GM18517 (cell line): ENCODE measurements at regions not wholly inside any gene's neighbourhood (a gene's known extent, or its start where the extent isn't known, plus 50 kb on each side); places are given as distances from the start of the nearest gene placed in this dataset.

Experiments used
- ATAC-seq: cut with Tn5 transposase; IDR thresholded peaks from one replicate; pipeline ENCODE4 v1.9.1; 2021; ENCODE audit warnings: mild to moderate bottlenecking, moderate library complexity; ENCODE audit not compliant: unreplicated experiment

GRCh38 chr5:85813146-85813545, 804.6 kb upstream of the COX7C start:
- ATAC-seq, result no peak

DNA sequence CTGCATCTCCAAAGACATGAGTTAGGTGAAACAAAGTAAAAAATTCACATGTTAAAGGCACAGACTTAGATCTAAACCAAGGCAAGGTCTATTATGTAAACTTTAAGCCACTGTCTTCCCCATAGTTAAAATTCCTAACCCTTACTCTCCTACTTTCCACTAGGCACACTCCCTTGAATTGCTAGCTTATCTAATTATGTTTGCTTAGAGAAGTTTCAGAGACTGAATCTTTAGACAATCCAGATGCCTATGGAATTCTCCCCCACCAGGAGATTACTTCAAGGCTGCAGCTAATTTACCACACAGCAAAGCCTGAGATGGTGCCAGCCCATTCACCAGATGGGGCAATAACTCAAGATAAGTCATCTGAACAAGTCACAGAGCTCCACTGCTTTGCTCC, 803.1 kb upstream of the COX7C start:
- no peak for ATAC-seq

DNA sequence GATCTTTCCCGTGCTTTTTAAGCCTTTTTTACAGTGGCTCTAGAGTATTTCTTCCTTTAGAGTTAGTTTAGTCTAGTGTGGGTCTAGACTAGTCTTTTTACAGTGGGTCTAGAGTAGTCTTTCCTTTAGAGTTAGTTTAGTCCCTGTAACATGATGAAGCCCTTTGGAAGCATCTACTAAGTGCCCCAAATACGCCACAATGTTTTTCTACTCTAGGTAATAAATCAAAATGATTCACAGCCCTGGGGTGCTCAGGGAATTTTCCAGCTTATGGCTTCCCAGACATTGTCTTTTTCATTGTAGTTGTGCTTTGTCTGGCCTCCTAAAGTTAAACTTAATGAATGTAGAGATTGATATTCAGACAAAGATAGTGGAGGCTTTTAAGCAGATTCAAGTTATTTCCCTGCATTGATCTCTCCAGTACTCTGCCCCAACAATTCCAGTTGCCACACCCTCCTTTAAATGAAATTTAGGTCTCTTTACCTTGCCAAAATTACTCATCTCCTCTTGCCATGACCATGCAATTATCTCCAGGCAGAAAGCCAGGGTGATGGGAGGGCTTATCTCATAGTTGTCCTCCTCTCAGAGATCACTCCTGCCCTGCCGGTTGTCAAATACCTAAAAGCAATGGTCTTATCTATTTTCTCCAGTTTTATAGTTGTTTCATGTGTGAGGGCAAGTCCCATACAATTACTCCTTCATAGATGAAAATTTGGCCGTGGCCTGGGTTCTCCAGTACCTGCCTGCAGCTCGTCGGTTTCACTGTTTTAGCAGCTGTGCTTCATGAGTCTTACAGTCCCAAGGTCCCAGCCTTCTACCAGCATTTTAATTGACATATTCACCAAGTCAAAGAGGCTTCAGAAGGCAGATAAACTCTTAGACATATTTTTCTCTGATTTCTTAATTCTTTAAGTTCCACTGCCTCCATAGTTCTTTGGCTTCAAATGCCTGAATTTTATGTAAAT, 794.0 kb upstream of the COX7C start:
- no peak for ATAC-seq

GRCh38 chr5:85838781-85839180, 779.0 kb upstream of the COX7C start:
- no peak for ATAC-seq

DNA sequence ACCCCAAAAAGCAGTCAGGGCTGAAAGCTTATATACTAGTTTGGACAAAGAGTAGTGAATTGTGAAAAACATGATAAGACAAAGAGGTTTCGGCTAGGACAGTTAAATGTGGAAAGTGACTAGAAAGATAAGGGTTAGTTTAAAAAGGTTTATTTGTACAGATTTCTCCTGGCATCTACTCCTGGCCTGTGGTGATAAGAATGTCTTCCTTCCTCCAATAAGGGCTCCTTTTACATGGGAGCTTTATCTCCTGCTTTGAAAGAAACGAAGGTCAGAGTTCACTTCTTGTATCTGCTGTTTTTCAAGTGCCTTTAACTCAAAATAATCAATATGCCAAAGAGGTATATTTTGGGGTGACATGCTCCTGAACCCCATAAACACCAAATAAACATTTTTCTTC, 776.1 kb upstream of the COX7C start:
- ATAC-seq, result no peak

DNA sequence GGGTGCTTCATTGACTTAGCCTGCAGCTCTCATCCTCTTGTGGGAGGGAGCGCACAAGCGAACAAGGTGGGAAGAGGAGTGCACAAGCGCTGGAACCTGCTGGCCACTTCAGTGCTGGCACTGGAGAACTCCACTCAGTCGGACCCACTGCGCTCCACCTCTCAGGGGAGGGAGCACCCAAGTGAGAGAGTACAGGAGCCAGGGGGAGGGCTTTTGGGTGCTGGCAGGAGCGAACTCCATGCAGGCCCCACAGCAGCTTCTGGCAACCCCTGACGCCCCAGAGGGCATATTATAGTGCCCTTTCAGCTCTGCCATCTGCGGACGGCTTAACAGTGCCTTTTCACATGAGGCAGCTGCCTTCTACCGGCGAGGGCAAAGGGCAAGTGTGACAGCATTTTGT, 774.2 kb upstream of the COX7C start:
- ATAC-seq, result no peak

GRCh38 chr5:85849411-85849810, 768.3 kb upstream of the COX7C start:
- no peak for ATAC-seq

DNA sequence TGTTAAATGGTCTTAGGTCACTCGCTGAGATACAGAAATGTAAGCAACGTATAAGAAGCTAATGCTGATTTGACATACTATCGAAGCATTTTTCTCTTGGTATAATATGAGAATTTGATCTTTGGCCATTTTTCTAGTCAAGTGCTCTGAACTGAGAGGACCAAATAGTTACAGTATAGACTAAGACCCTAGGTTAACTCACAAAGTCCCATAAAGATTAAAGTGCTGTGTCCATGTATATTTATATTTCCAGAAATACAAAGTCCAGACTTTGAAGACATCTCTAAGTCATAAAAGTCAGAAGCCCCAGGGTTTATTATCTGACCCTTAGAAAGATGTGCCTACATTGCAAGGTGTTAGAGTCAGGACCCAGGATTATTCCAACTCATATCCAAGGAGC, 752.4 kb upstream of the COX7C start:
- no peak for ATAC-seq

- ATAC-seq, result no peak
These were observed 749.7 kb upstream of the COX7C start for GRCh38 chr5:85868070-85868469.

- no peak for ATAC-seq
These were observed 723.7 kb upstream of the COX7C start for GRCh38 chr5:85893996-85894395.

DNA sequence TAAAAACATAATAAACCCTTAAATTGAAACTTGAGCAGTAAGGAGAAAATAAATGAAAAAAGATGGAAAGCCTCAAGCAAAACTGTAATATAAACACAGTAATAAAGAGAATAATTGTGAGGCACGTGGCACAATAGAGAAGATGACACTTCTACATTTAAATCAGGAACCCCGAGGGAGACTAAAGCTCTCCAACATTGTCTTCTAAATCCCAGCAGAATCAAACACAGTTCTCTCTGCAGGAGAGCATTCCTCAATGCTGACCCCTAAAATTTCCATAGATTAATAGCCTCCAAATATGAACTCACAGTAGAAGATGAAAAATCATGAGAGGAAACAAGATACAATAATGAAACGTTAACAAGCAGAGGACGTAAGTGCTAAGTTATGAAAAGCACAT, 721.2 kb upstream of the COX7C start:
- ATAC-seq, result no peak

GRCh38 chr5:85906460-85906859, 711.3 kb upstream of the COX7C start:
- no peak for ATAC-seq

GRCh38 chr5:85910335-85910734, 707.4 kb upstream of the COX7C start:
- ATAC-seq, result no peak

DNA sequence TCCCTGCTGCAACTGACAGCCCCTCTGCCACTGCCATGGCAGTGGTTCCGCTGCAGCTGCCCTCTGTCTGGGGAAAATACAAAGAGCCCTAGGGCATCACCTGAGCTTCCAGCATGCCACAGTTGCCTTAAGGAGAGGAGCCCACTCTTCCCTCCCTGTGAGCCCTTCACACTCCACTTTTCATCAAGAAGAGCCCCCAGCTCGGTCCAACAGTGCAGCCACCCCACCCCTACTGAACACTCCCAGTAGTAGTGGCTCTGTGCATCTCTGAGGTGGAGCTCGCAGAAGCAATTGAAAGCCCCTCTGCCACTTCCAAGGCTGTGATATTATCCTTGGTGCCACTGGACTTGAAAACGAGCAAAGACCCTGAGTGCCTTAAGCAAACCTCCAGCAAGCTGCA, 696.8 kb upstream of the COX7C start:
- no peak for ATAC-seq

DNA sequence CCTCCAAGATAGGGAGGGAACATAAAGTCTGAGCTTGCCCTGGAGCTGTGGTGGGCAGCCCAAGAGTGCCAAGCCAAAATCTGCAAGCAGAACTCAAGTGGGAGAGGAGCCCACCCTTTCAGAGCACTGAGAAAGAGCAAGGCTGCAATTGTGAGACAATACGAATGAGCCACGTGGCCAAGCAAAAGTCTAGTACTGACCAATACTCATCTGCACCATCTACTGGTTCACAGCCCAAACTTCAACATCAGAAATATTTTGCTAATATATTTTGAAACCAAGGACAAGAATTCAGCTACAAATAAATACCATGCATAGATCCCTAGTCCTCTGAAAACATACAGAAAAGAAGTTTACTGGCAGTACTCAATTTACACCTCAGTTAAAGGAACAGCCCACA, 696.2 kb upstream of the COX7C start:
- ATAC-seq, result no peak

DNA sequence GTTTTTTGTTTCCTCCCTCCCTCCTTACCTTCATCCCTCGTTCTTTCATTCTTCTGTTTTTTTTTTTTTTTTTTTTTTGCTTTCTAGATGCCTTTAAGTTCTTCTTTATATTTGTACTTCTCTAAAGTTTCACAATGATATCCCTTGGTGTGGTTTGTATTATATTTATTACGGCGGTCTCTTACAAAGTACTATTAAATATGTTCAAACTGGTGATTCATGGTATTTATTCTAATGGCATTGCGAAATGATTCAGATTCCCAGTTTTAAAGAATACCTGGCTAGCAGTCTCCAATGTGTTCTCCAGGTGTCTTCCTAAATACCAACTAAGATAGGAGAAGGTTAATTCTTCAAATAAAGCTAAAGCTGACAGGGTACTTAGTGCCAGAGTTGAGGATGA, 690.1 kb upstream of the COX7C start:
- no peak for ATAC-seq

DNA sequence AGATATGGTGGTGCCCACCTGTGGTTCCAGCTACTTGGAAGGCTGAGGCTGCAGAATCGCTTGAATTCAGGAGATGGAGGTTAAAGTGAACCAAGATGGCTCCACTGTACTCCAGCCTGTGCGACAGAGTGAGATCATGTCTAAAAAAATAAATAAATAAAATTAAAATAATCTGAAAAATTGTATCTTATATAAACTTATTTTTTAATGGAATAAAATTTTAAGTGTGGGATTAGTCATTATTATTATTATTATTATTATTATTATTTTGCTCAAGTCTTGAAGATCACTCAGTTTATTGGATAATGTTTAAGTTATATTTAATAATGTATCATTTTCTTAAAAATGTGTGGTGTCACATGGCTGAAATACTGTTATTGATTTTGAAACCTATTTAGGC, 688.0 kb upstream of the COX7C start:
- no peak for ATAC-seq

DNA sequence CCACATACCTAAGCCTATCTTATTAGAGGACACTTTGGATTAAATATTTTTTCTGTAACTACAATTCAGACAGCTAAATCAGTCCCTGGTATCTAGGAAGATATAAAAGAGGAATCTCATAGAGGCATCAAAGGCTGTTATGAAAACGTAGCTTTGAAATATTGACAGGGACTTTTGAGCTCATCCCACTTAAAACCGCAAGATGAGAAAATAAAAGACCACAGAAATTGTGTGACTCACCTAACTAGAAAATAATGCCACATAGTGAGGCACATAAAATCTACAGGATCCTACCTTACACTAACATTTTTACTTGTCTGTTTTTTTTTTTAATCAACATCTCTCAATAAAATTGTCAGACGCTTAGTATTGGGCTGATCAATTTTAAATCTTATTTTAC, 686.5 kb upstream of the COX7C start:
- ATAC-seq, result no peak

DNA sequence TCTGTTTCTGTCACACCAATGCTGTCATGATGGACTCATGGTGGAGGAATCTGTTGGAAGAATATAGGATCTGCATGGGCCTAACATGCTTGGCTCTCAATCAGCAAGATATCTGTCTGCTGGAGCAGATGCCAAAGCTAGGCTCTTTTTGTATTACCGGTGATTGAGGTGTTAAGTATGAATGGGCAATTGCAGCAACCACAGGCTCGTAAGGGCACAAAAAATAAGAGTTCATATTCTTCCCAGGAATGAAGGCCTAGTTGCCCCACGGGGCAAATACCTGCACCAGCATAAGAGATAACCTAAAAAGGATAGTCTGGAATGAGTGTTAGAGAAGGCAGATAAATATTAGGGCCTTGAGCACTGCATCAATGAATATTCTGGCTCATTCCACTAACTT, 679.5 kb upstream of the COX7C start:
- ATAC-seq, result no peak

DNA sequence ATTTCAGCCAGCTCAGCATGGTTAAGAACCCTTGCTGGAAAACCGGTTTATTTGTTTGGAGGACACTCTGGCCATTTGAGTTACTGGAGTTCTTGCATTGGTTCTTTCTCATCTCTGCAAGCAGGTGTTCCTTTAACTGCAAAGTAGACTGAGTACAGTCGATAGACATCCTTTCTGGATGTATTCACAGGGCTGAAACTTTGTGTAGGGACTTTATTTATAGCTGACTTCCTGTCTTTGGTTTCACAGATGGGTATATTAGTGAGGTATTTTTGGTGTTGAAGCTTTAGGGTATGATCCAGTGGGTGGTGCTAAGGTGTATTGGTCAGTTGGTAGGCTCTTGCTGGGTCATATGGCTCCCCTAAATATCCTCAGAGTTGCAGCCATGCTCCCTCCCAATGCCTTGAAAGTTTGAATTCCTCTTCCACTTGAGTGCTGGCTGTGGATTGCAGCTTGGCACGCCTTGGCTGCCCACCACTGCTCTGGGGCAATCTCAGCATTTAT, 666.0 kb upstream of the COX7C start:
- no peak for ATAC-seq

GRCh38 chr5:85952680-85953079, 665.1 kb upstream of the COX7C start:
- ATAC-seq, result no peak

DNA sequence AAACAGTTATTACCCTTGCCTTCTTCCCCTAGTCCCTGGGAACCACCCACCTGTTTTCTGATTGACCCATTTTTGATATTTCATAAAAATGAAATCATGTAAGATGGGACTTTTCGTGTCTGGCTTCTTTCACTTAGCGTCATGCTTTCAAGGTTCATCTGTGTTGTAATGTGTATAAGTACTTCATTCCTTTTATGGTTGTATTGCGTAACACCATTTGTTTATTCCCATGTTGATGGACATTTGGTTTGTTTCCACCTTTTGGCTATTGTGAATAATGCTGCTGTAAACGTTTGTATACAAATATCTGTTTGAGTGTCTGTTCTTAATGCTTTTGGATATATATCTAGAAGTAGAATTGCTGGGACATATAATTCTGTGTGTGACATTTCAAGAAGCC, 650.1 kb upstream of the COX7C start:
- no peak for ATAC-seq

DNA sequence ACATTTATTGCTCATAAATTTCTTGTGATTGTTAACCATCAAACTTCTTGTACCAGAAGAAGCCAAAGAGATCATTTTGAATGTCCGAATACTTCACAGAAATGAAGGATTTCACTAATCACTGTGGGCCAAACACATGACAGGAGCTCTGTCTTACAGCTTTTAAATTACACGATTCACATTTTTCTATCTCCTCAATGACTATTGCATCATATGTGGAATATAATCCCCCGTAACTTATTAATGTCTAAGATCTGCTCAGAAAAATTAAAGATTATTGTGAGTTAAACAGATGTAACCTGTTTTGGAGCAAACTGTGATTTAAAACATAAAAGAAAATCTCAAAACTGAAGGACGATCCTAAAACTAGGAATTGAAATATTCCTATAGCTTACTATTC, 645.2 kb upstream of the COX7C start:
- no peak for ATAC-seq
